Thoracic aorta (tissue), 2 donors: ENCODE measurements at regions not wholly inside any gene's neighbourhood (a gene's known extent, or its start where the extent isn't known, plus 50 kb on each side); places are given as distances from the start of the nearest gene placed in this dataset.

ENCODE experiments used
- ATAC-seq: fragments of 150-250 bp; one replicate; pipeline ENCODE4 v1.8.0; 2017; ENCODE audit warnings: low read depth; ENCODE audit not compliant: insufficient number of reproducible peaks, low FRiP score
- DNase-seq: peaks from one replicate; pipeline ENCODE4 v3.0.0-alpha.2; 2020; ENCODE audit warnings: low spot score
- H3K27ac ChIP-seq, 2 donors: fragments of 200-600 bp; sonication (generic); 1 replicate in 1 of 2; 2 replicates in 1 of 2; pipeline ENCODE4 v1.5.1; 2016; ENCODE audit warnings: mild to moderate bottlenecking in 2 of 2, moderate library complexity in 2 of 2
- H3K27me3 ChIP-seq: fragments of 200-600 bp; sonication (generic); replicated peaks from 2 replicates; pipeline ENCODE4 v1.6.0; 2016; ENCODE audit warnings: mild to moderate bottlenecking; ENCODE audit not compliant: insufficient read depth
- H3K36me3 ChIP-seq: fragments of 200-600 bp; sonication (generic); one replicate; pipeline ENCODE4 v1.5.1; 2016
- H3K4me1 ChIP-seq, 2 donors: fragments of 200-600 bp; sonication (generic); 1 replicate in 1 of 2; 2 replicates in 1 of 2; pipeline versions ENCODE4 v1.5.1 to v1.6.0; 2016; ENCODE audit warnings: low read depth in 2 of 2, mild to moderate bottlenecking in 1 of 2; ENCODE audit not compliant: control insufficient read depth in 1 of 2
- H3K4me3 ChIP-seq: fragments of 200-600 bp; sonication (generic); 2 replicates; pipeline ENCODE4 v1.5.1; 2016; ENCODE audit warnings: mild to moderate bottlenecking
- H3K9me3 ChIP-seq: fragments of 200-600 bp; sonication (generic); 2 replicates; pipeline ENCODE4 v1.5.1; 2016
- TF ChIP-seq, protein P1 (sequence below): fragments of 200-600 bp; sonication (generic); IDR thresholded peaks from one replicate; pipeline ENCODE4 v1.5.1; 2019; ENCODE audit warnings: antibody characterized with exemption

DNA sequence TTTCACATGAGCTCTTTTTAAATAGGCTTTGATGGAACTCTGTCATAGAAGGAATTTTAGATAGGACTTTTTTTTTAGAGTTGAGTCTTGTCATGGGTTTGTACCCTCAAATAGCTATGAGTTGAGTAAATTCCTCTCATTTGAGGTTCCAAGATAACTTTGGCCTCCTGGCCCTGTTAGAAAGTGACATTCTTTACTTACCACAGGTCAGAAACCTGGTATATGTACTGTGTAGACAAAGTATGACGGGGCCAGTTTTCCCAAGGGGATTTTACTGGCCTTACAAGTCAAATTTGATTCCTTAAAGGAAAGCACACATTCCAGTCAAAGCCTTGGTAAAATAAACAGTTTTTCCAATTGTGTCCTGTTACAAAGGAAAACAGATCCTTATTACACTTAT lies 729.3 kb upstream of the LUZP2 start:
- no peak for DNase-seq
- Histone ChIP-seq H3K36me3 (no peaks in the 10 kb centered on the region), H3K4me3 (no peak overlapping the region), H3K4me1 (no peaks in the 10 kb centered on the region), H3K27ac (no peak overlapping the region), H3K27me3 (no peaks in the 10 kb centered on the region), H3K9me3 (no peaks in the 10 kb centered on the region)
- no peak for ATAC-seq
- TF ChIP-seq, protein P1, sequence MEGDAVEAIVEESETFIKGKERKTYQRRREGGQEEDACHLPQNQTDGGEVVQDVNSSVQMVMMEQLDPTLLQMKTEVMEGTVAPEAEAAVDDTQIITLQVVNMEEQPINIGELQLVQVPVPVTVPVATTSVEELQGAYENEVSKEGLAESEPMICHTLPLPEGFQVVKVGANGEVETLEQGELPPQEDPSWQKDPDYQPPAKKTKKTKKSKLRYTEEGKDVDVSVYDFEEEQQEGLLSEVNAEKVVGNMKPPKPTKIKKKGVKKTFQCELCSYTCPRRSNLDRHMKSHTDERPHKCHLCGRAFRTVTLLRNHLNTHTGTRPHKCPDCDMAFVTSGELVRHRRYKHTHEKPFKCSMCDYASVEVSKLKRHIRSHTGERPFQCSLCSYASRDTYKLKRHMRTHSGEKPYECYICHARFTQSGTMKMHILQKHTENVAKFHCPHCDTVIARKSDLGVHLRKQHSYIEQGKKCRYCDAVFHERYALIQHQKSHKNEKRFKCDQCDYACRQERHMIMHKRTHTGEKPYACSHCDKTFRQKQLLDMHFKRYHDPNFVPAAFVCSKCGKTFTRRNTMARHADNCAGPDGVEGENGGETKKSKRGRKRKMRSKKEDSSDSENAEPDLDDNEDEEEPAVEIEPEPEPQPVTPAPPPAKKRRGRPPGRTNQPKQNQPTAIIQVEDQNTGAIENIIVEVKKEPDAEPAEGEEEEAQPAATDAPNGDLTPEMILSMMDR = no peak

DNA sequence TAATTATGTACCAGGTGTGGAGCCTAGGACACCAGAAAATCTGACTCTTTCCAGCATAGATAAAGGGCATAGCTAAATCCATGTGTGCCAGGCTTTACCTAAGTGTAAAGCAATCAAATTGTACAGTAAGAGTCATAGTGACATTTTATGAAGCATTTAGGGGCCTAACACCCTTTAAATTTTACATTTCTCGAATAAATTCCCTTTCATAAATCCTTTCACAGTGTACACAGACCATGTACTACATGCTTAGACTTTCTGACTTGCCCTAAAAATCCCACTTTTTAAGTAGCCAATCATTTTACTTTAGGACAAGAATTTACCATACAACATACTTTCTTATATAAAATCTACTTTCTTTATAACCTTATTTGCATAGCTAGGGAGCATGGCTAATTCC lies 727.6 kb upstream of the LUZP2 start:
- TF ChIP-seq, protein P1 = no peak
- Histone ChIP-seq H3K9me3 (no peaks in the 10 kb centered on the region), H3K27ac (no peak overlapping the region), H3K4me3 (no peak overlapping the region), H3K4me1 (no peaks in the 10 kb centered on the region), H3K36me3 (no peaks in the 10 kb centered on the region), H3K27me3 (no peaks in the 10 kb centered on the region)
- ATAC-seq = no peak
- DNase-seq = no peak

- DNase-seq = no peak
- TF ChIP-seq, protein P1 = no peak
- no peaks in the 10 kb centered on the region for H3K27me3 ChIP-seq
- H3K4me3 ChIP-seq = no peak overlapping the region
- H3K27ac ChIP-seq = no peak overlapping the region
- no peaks in the 10 kb centered on the region for H3K9me3 ChIP-seq
- no peak for ATAC-seq
- no peaks in the 10 kb centered on the region for H3K36me3 ChIP-seq
- H3K4me1 ChIP-seq = no peaks in the 10 kb centered on the region
Measured at GRCh38 chr11:23772081-23772480, 724.8 kb upstream of the LUZP2 start.

DNA sequence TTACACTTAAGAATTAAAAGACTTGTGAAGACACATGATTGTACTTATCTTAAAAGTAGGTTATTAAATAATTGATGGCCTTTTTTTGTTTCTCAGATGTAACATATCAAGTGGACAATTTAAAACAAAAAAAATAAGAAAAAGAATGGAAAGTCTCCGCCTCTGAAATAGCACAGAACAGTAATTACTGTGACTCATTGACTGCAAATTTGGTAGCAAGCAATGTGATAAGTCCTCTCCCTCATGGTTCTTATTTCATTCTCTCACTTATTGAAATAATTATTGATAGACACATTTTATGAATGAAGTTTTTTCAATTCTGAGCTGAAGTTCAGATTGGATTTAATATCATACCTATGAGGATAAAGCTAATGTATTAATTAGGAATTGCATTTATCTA lies 717.9 kb upstream of the LUZP2 start:
- no peak overlapping the region for H3K27ac ChIP-seq
- H3K9me3 ChIP-seq = no peaks in the 10 kb centered on the region
- H3K4me3 ChIP-seq = no peak overlapping the region
- ATAC-seq (no peak), DNase-seq (no peak)
- TF ChIP-seq, protein P1 = no peak
- H3K27me3 ChIP-seq = no peaks in the 10 kb centered on the region
- no peaks in the 10 kb centered on the region for H3K36me3 ChIP-seq
- H3K4me1 ChIP-seq = no peaks in the 10 kb centered on the region

DNA sequence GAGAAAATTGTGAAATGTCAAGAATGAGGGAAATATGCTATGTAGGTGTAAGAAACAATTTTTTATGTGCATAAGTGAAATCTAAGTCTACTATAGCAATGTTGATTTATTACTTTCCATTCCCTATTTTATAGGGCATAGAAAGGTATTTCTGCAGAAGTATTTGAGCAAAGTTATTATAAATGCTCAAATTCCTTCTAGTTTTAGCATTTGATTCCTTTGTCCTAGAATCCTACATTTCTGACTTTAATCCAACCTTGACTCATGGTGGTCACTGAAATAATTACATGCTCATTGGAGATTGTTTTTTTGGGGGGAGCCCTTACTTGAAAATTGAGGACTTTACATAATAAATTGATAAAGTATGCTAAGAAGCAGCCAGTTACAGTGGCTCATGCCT lies 716.6 kb upstream of the LUZP2 start:
- Histone ChIP-seq H3K27me3 (no peaks in the 10 kb centered on the region), H3K9me3 (no peaks in the 10 kb centered on the region), H3K27ac (no peak overlapping the region), H3K36me3 (no peaks in the 10 kb centered on the region), H3K4me3 (no peak overlapping the region), H3K4me1 (no peaks in the 10 kb centered on the region)
- TF ChIP-seq, protein P1 = no peak
- no peak for DNase-seq
- ATAC-seq = no peak
